Smooth muscle cell (in vitro differentiated cells): ENCODE measurements at regions not wholly inside any gene's neighbourhood (a gene's known extent, or its start where the extent isn't known, plus 50 kb on each side); places are given as distances from the start of the nearest gene placed in this dataset.

Experiments
- DNase-seq: peaks from one replicate; lab custom pipeline; 2025; ENCODE audit not compliant: unreplicated experiment; lab: John Stamatoyannopoulos, UW
- H2AFZ ChIP-seq: fragments of 200-600 bp; sonication (generic); 2 replicates; pipeline ENCODE4 v1.6.0; 2016; ENCODE audit warnings: antibody characterized with exemption, low read depth, mild to moderate bottlenecking
- H3F3A ChIP-seq: fragments of 200-600 bp; sonication (generic); 2 replicates; pipeline ENCODE4 v1.6.0; 2017; ENCODE audit warnings: antibody characterized with exemption, low read depth
- H3K27ac ChIP-seq: fragments of 200-600 bp; sonication (generic); 2 replicates; pipeline ENCODE4 v1.5.1; 2016; ENCODE audit warnings: low read depth, mild to moderate bottlenecking
- H3K27me3 ChIP-seq: fragments of 200-600 bp; sonication (generic); 2 replicates; pipeline ENCODE4 v1.6.1; 2016; ENCODE audit warnings: low read depth, mild to moderate bottlenecking
- H3K36me3 ChIP-seq: fragments of 200-600 bp; sonication (generic); 2 replicates; pipeline ENCODE4 v1.5.1; 2016; ENCODE audit warnings: low read depth
- H3K4me1 ChIP-seq: fragments of 200-600 bp; sonication (generic); 2 replicates; pipeline ENCODE4 v1.5.1; 2016; ENCODE audit warnings: low read depth
- H3K4me2 ChIP-seq: fragments of 200-600 bp; sonication (generic); 2 replicates; pipeline ENCODE4 v1.6.0; 2016; ENCODE audit warnings: mild to moderate bottlenecking
- H3K4me3 ChIP-seq: fragments of 200-600 bp; sonication (generic); 2 replicates; pipeline ENCODE4 v1.5.1; 2016; ENCODE audit warnings: mild to moderate bottlenecking
- H3K79me2 ChIP-seq: fragments of 200-600 bp; sonication (generic); 2 replicates; pipeline ENCODE4 v1.6.0; 2016; ENCODE audit warnings: low read depth, mild to moderate bottlenecking
- H3K9ac ChIP-seq: fragments of 200-600 bp; sonication (generic); 2 replicates; pipeline ENCODE4 v1.6.0; 2016; ENCODE audit warnings: low read depth
- H3K9me3 ChIP-seq: fragments of 200-600 bp; sonication (generic); replicated peaks from 2 replicates; pipeline ENCODE4 v1.5.1; 2016; ENCODE audit warnings: low read depth
- H4K20me1 ChIP-seq: fragments of 200-600 bp; sonication (generic); 2 replicates; pipeline ENCODE4 v1.6.0; 2016; ENCODE audit warnings: low read depth
- CTCF ChIP-seq: fragments of 200-600 bp; sonication (generic); IDR thresholded peaks from 2 replicates; pipeline ENCODE4 v1.5.1; 2017; ENCODE audit warnings: borderline replicate concordance, mild to moderate bottlenecking, antibody characterized with exemption; ENCODE audit not compliant: insufficient read depth, poor library complexity, severe bottlenecking
- WGBS: methylation state at CpG from one replicate; pipeline ENCODE4 v1.1.7; 2016; ENCODE audit warnings: low lambda C conversion rate; 5-methylcytosine and 5-hydroxymethylcytosine counted together

- H4K20me1 ChIP-seq, result no peaks in the 10 kb centered on the region
- H3K9me3 ChIP-seq, result no peaks in the 10 kb centered on the region
- no peaks in the 10 kb centered on the region for H3K27me3 ChIP-seq
- no peak overlapping the region for H3K4me3 ChIP-seq
- WGBS, result 68% methylated on average over 2 of the region's 2 CpGs
- H3K36me3 ChIP-seq, result no peaks in the 10 kb centered on the region
- H3K27ac ChIP-seq, result no peak overlapping the region
- no peak for TF ChIP-seq CTCF
- H3K4me1 ChIP-seq, result no peaks in the 10 kb centered on the region
- H3K79me2 ChIP-seq, result no peaks in the 10 kb centered on the region
- H3K9ac ChIP-seq, result no peak overlapping the region
- H3F3A ChIP-seq, result no peaks in the 10 kb centered on the region
- no peak for DNase-seq
- H3K4me2 ChIP-seq, result no peak overlapping the region
- H2AFZ ChIP-seq, result no peak overlapping the region
Measured at GRCh38 chr4:122555216-122555615, 65.7 kb downstream of the IL21 start.

GRCh38 chr4:122553432-122553831 lies 67.4 kb downstream of the IL21 start:
- no peak for TF ChIP-seq CTCF
- H4K20me1 ChIP-seq, result no peaks in the 10 kb centered on the region

GRCh38 chr4:122552898-122553297 lies 68.0 kb downstream of the IL21 start:
- no peaks in the 10 kb centered on the region for H3K27me3 ChIP-seq
- H3K4me1 ChIP-seq, result no peaks in the 10 kb centered on the region
- no peaks in the 10 kb centered on the region for H3K79me2 ChIP-seq
- H2AFZ ChIP-seq, result no peak overlapping the region
- no peak overlapping the region for H3K4me3 ChIP-seq
- no peak overlapping the region for H3K4me2 ChIP-seq
- no peak overlapping the region for H3K9ac ChIP-seq
- no peak for TF ChIP-seq CTCF
- WGBS, result 79% methylated on average over 2 of the region's 2 CpGs
- H3F3A ChIP-seq, result no peaks in the 10 kb centered on the region
- no peaks in the 10 kb centered on the region for H3K9me3 ChIP-seq
- no peaks in the 10 kb centered on the region for H3K36me3 ChIP-seq
- H4K20me1 ChIP-seq, result no peaks in the 10 kb centered on the region
- no peak for DNase-seq
- no peak overlapping the region for H3K27ac ChIP-seq

More at GRCh38 chr4:122553432-122553831, 67.4 kb downstream of the IL21 start:
- Histone ChIP-seq H3K4me2 (no peak overlapping the region), H3F3A (no peaks in the 10 kb centered on the region), H3K79me2 (no peaks in the 10 kb centered on the region), H3K27me3 (no peaks in the 10 kb centered on the region), H2AFZ (no peak overlapping the region), H3K4me3 (no peak overlapping the region), H3K36me3 (no peaks in the 10 kb centered on the region), H3K9me3 (no peaks in the 10 kb centered on the region), H3K27ac (no peak overlapping the region), H3K4me1 (no peaks in the 10 kb centered on the region), H3K9ac (no peak overlapping the region)
- no peak for DNase-seq
- WGBS, result 84% methylated on average over 1 of the region's 1 CpG

DNA sequence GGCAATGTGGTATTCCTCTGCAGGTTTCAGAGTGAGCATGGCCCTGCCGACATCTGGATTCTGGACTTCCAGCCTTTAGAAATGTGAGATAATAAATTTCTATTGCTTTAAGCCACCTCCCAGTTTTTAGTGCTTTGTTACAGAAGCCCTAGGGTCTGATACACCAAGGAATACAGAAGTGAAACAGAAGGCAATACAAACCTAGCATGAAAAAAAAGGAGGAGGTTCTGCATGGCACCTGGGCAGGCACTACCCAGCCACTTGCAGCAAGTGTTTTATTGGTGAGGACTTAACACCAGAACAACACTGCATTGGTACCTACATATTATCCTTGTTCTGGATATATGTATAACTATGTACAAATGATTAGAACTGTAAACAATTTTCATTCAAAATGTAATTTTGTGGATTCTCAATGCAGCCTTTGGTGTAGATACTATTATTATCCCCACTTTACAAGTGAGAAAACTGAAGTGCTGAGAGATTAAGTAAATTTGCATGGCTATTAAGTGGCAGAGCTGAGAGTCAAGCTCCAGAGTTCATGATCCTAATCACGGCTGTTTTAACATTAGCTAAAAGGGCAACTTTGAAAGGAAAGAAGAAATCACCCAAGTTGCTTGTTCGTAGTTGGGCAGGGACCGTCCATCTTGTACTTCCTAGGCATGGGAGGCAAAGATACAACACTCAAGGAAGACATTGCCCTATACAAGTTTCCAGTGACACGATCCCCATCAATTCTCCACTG lies 71.8 kb downstream of the IL21 start:
- 84% methylated on average over 5 of the region's 5 CpGs for WGBS
- no peak overlapping the region for H2AFZ ChIP-seq

More for the DNA sequence above, 71.8 kb downstream of the IL21 start:
- Histone ChIP-seq H3K4me2 (no peak overlapping the region), H3K27me3 (no peaks in the 10 kb centered on the region), H4K20me1 (no peaks in the 10 kb centered on the region), H3F3A (no peaks in the 10 kb centered on the region), H3K36me3 (no peaks in the 10 kb centered on the region), H3K4me3 (no peak overlapping the region), H3K27ac (no peak overlapping the region), H3K4me1 (no peaks in the 10 kb centered on the region), H3K9ac (no peak overlapping the region), H3K9me3 (no peaks in the 10 kb centered on the region), H3K79me2 (no peaks in the 10 kb centered on the region)
- no peak for TF ChIP-seq CTCF
- DNase-seq, result no peak
